Left cardiac atrium (tissue), 4 donors: ENCODE measurements at regions not wholly inside any gene's neighbourhood (a gene's known extent, or its start where the extent isn't known, plus 50 kb on each side); places are given as distances from the start of the nearest gene placed in this dataset.

Experiments used
- ATAC-seq, 2 donors: fragments of 200-7000 bp; cut with Tn5 transposase; one replicate each; pipeline ENCODE4 v1.9.1; 2020; ENCODE audit warnings: mild to moderate bottlenecking in 2 of 2, moderate library complexity in 2 of 2
- DNase-seq: peaks from one replicate; pipeline ENCODE4 v3.0.0-alpha.2; 2020
- intact Hi-C, 2 donors: fragments of 100-400 bp; cut with DNase I; formaldehyde crosslinking; loops; one replicate each; pipeline versions ENCODE4 v1.14.1 to v1.15.1; 2022 to 2023
- donor health status: DM: no; HTN: yes; CAD: no.
- donor health status: DM: no; HTN: yes; CAD: no; lungs with severe emphysema.
- donor health status: DM: yes; HTN: yes; CAD: no.
- donor health status: Dilated cardiomyopathy.

- DNase-seq (no peak), ATAC-seq (no peak)
- intact Hi-C loops = no loop called here
Observed at GRCh38 chr2:425243-425642, 137.4 kb upstream of the ALKAL2 start.

- DNase-seq = no peak
- ATAC-seq = no peak
- intact Hi-C loops = no loop called here
Observed at GRCh38 chr2:424306-425171, 136.6 kb upstream of the ALKAL2 start.

- ATAC-seq (no peak), DNase-seq (no peak)
- intact Hi-C loops = no loop called here
Observed at GRCh38 chr2:423479-423878, 135.6 kb upstream of the ALKAL2 start.

GRCh38 chr2:422676-423435 is 135.0 kb upstream of the ALKAL2 start:
- DNase-seq (no peak), ATAC-seq (no peak)
- intact Hi-C loops = no loop called here

GRCh38 chr2:421406-421805 is 133.5 kb upstream of the ALKAL2 start:
- intact Hi-C loops = no loop called here

GRCh38 chr2:419687-420317 is 131.9 kb upstream of the ALKAL2 start:
- intact Hi-C loops = no loop called here
- ATAC-seq (no peak), DNase-seq (no peak)

More at GRCh38 chr2:421406-421805, 133.5 kb upstream of the ALKAL2 start:
- DNase-seq = no peak
- ATAC-seq = no peak

- intact Hi-C loops = no loop called here
- ATAC-seq (no peak), DNase-seq (no peak)
Observed at GRCh38 chr2:417662-418061, 129.8 kb upstream of the ALKAL2 start.

- intact Hi-C loops = no loop called here
- DNase-seq (no peak), ATAC-seq (no peak)
Observed at GRCh38 chr2:417006-417405, 129.1 kb upstream of the ALKAL2 start.

GRCh38 chr2:415986-416610 is 128.2 kb upstream of the ALKAL2 start:
- ATAC-seq = no peak
- DNase-seq = no peak
- intact Hi-C loops = no loop called here

GRCh38 chr2:409523-409922 is 121.6 kb upstream of the ALKAL2 start:
- DNase-seq (no peak), ATAC-seq (no peak)
- intact Hi-C loops = no loop called here

GRCh38 chr2:407630-408029 is 119.7 kb upstream of the ALKAL2 start:
- intact Hi-C loops = no loop called here

GRCh38 chr2:406876-407275 is 119.0 kb upstream of the ALKAL2 start:
- intact Hi-C loops = no loop called here
- ATAC-seq (no peak), DNase-seq (no peak)

More at GRCh38 chr2:407630-408029, 119.7 kb upstream of the ALKAL2 start:
- ATAC-seq = no peak
- no peak for DNase-seq

GRCh38 chr2:406231-406630 is 118.3 kb upstream of the ALKAL2 start:
- no peak for DNase-seq
- no peak for ATAC-seq
- intact Hi-C loops = no loop called here

- intact Hi-C loops = no loop called here
- no peak for DNase-seq
- ATAC-seq = no peak
Observed at GRCh38 chr2:404581-404980, 116.7 kb upstream of the ALKAL2 start.

GRCh38 chr2:403682-404081 is 115.8 kb upstream of the ALKAL2 start:
- ATAC-seq (no peak), DNase-seq (no peak)
- intact Hi-C loops = no loop called here

- intact Hi-C loops = no loop called here
- DNase-seq (no peak), ATAC-seq (no peak)
Observed at GRCh38 chr2:402721-403120, 114.8 kb upstream of the ALKAL2 start.

- DNase-seq (no peak), ATAC-seq (no peak)
- intact Hi-C loops = no loop called here
Observed at GRCh38 chr2:402206-402605, 114.3 kb upstream of the ALKAL2 start.

- no peak for DNase-seq
- ATAC-seq = no peak
- intact Hi-C loops = no loop called here
Observed at GRCh38 chr2:401019-401679, 113.3 kb upstream of the ALKAL2 start.

GRCh38 chr2:397926-398325 is 110.0 kb upstream of the ALKAL2 start:
- ATAC-seq (no peak), DNase-seq (no peak)
- intact Hi-C loops = no loop called here
